ENCODE measurements at regions not wholly inside any gene's neighbourhood (a gene's known extent, or its start where the extent isn't known, plus 50 kb on each side); places are given as distances from the start of the nearest gene placed in this dataset.

DNA sequence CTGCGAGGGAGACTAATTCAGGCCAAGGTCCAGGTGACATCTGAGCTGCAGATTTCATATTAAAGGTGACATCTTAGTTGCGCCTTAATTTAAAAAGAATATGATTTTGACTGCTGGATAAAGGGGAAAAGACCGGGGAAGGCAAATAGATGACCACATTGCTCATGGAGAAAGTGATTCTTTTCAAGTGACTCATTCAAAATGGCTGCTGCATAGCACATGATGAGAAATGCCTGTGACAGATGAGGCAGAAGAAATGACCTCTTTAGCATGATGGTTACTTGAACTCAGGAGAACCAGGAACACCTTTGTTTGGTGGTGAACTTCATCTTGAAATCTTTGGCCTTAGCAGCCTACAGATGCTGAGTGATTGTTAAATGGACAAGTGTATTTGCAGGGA lies 385.8 kb upstream of the TRIB2 start:
- TF ChIP-seq, protein P1, sequence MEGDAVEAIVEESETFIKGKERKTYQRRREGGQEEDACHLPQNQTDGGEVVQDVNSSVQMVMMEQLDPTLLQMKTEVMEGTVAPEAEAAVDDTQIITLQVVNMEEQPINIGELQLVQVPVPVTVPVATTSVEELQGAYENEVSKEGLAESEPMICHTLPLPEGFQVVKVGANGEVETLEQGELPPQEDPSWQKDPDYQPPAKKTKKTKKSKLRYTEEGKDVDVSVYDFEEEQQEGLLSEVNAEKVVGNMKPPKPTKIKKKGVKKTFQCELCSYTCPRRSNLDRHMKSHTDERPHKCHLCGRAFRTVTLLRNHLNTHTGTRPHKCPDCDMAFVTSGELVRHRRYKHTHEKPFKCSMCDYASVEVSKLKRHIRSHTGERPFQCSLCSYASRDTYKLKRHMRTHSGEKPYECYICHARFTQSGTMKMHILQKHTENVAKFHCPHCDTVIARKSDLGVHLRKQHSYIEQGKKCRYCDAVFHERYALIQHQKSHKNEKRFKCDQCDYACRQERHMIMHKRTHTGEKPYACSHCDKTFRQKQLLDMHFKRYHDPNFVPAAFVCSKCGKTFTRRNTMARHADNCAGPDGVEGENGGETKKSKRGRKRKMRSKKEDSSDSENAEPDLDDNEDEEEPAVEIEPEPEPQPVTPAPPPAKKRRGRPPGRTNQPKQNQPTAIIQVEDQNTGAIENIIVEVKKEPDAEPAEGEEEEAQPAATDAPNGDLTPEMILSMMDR (IDR thresholded peaks at IDR 0.05), result no peak
- no peak for TF ChIP-seq POLR2A (IDR thresholded peaks at IDR 0.05)
